Left kidney (tissue), 1 donor: ENCODE measurements at regions not wholly inside any gene's neighbourhood (a gene's known extent, or its start where the extent isn't known, plus 50 kb on each side); places are given as distances from the start of the nearest gene placed in this dataset.
"Not testable (repeated sequence)": the region's sequence is repeated elsewhere in the genome, so short reads cannot be mapped to it uniquely, and the experiment has no call there.

Experiments
- DNase-seq: peaks from one replicate; pipeline ENCODE4 v3.0.0-alpha.2; 2013

GRCh38 chr12:79991586-79991985 lies 56.7 kb upstream of the PPP1R12A start:
- DNase-seq: no peak

GRCh38 chr12:79990509-79991338 lies 55.8 kb upstream of the PPP1R12A start:
- DNase-seq: not testable (repeated sequence)

- no peak for DNase-seq
These were observed 53.5 kb upstream of the PPP1R12A start for GRCh38 chr12:79988368-79988767.

GRCh38 chr12:79987731-79988130 lies 52.8 kb upstream of the PPP1R12A start:
- DNase-seq: no peak
